ENCODE measurements at regions not wholly inside any gene's neighbourhood (a gene's known extent, or its start where the extent isn't known, plus 50 kb on each side); places are given as distances from the start of the nearest gene placed in this dataset.

- DNase-seq (no peak), ATAC-seq (no peak)
- H3K27ac Mint-ChIP-seq: no peak overlapping the region
- CTCF ChIA-PET: no interaction called here
- no peak overlapping the region for H3K4me3 Mint-ChIP-seq
- no peaks in the 10 kb centered on the region for H3K36me3 Mint-ChIP-seq (ENCODE audit: low read depth)
- no peaks in the 10 kb centered on the region for H3K9me3 Mint-ChIP-seq
- POLR2A ChIA-PET: no interaction called here
- H3K4me1 Mint-ChIP-seq (ENCODE audit: low read depth): no peaks in the 10 kb centered on the region
- intact Hi-C loops (cut with micrococcal nuclease): no loop called here
- H3K27me3 Mint-ChIP-seq: no peaks in the 10 kb centered on the region
- TF ChIP-seq CTCF (IDR thresholded peaks at IDR 0.05): no peak
Measured at GRCh38 chr13:76349700-76350099, 536.5 kb downstream of the KCTD12 start.

GRCh38 chr13:76339649-76340048 lies 546.6 kb downstream of the KCTD12 start:
- intact Hi-C loops (cut with micrococcal nuclease): no loop called here
- H3K9me3 Mint-ChIP-seq: no peaks in the 10 kb centered on the region
- ATAC-seq: no peak
- H3K4me3 Mint-ChIP-seq: no peak overlapping the region
- H3K27me3 Mint-ChIP-seq: no peaks in the 10 kb centered on the region
- no peaks in the 10 kb centered on the region for H3K36me3 Mint-ChIP-seq (ENCODE audit: low read depth)
- TF ChIP-seq CTCF (IDR thresholded peaks at IDR 0.05): no peak
- POLR2A ChIA-PET: no interaction called here
- H3K4me1 Mint-ChIP-seq (ENCODE audit: low read depth): no peaks in the 10 kb centered on the region
- no peak for DNase-seq
- CTCF ChIA-PET: no interaction called here
- no peak overlapping the region for H3K27ac Mint-ChIP-seq

- no peak for TF ChIP-seq CTCF (IDR thresholded peaks at IDR 0.05)
- ATAC-seq (no peak), DNase-seq (no peak)
- no peak overlapping the region for H3K27ac Mint-ChIP-seq
- H3K27me3 Mint-ChIP-seq: peaks cover 3% of the 10 kb centered on the region
- ChIA-PET CTCF (no interaction called here), POLR2A (no interaction called here)
- no peak overlapping the region for H3K4me3 Mint-ChIP-seq
- H3K9me3 Mint-ChIP-seq: no peaks in the 10 kb centered on the region
- H3K4me1 Mint-ChIP-seq (ENCODE audit: low read depth): no peaks in the 10 kb centered on the region
- intact Hi-C loops (cut with micrococcal nuclease): no loop called here
- H3K36me3 Mint-ChIP-seq (ENCODE audit: low read depth): no peaks in the 10 kb centered on the region
Measured at GRCh38 chr13:76338003-76338402, 548.2 kb downstream of the KCTD12 start.

GRCh38 chr13:76336889-76337844 lies 549.0 kb downstream of the KCTD12 start:
- ChIA-PET POLR2A (no interaction called here), CTCF (no interaction called here)
- intact Hi-C loops (cut with micrococcal nuclease): no loop called here
- TF ChIP-seq CTCF (IDR thresholded peaks at IDR 0.05): no peak
- DNase-seq (no peak), ATAC-seq (no peak)
- H3K9me3 Mint-ChIP-seq: no peaks in the 10 kb centered on the region
- H3K36me3 Mint-ChIP-seq (ENCODE audit: low read depth): no peaks in the 10 kb centered on the region
- H3K27ac Mint-ChIP-seq: no peak overlapping the region
- H3K4me3 Mint-ChIP-seq: no peak overlapping the region
- H3K27me3 Mint-ChIP-seq: peaks cover 3% of the 10 kb centered on the region
- H3K4me1 Mint-ChIP-seq (ENCODE audit: low read depth): no peaks in the 10 kb centered on the region

- Mint-ChIP-seq H3K4me3 (no peak overlapping the region), H3K27ac (no peak overlapping the region), H3K9me3 (no peaks in the 10 kb centered on the region), H3K27me3 (peaks cover 3% of the 10 kb centered on the region), H3K4me1 (ENCODE audit: low read depth) (no peaks in the 10 kb centered on the region), H3K36me3 (ENCODE audit: low read depth) (no peaks in the 10 kb centered on the region)
- CTCF ChIA-PET: no interaction called here
- ATAC-seq (no peak), DNase-seq (no peak)
- intact Hi-C loops (cut with micrococcal nuclease): no loop called here
- POLR2A ChIA-PET: no interaction called here
- no peak for TF ChIP-seq CTCF (IDR thresholded peaks at IDR 0.05)
Measured at GRCh38 chr13:76335463-76335862, 550.7 kb downstream of the KCTD12 start.
